ENCODE measurements at regions not wholly inside any gene's neighbourhood (a gene's known extent, or its start where the extent isn't known, plus 50 kb on each side); places are given as distances from the start of the nearest gene placed in this dataset.

- TF ChIP-seq, protein P1, sequence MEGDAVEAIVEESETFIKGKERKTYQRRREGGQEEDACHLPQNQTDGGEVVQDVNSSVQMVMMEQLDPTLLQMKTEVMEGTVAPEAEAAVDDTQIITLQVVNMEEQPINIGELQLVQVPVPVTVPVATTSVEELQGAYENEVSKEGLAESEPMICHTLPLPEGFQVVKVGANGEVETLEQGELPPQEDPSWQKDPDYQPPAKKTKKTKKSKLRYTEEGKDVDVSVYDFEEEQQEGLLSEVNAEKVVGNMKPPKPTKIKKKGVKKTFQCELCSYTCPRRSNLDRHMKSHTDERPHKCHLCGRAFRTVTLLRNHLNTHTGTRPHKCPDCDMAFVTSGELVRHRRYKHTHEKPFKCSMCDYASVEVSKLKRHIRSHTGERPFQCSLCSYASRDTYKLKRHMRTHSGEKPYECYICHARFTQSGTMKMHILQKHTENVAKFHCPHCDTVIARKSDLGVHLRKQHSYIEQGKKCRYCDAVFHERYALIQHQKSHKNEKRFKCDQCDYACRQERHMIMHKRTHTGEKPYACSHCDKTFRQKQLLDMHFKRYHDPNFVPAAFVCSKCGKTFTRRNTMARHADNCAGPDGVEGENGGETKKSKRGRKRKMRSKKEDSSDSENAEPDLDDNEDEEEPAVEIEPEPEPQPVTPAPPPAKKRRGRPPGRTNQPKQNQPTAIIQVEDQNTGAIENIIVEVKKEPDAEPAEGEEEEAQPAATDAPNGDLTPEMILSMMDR (conservative IDR thresholded peaks at IDR 0.05; ENCODE audit: low read length), result no peak
- TF ChIP-seq EZH2phosphoT487 (IDR thresholded peaks at IDR 0.05; ENCODE audit: borderline replicate concordance, low read depth, low read length), result no peak
- ChIA-PET CTCF (ENCODE audit: unreplicated experiment) (no interaction called here), POLR2A (no interaction called here)
- H3K9me2 ChIP-seq (ENCODE audit: insufficient read depth, low read length), result no peaks in the 10 kb centered on the region
- no peaks in the 10 kb centered on the region for H4K20me1 ChIP-seq (ENCODE audit: insufficient read depth, low read length)
- no peak overlapping the region for H2AFZ ChIP-seq (ENCODE audit: low read length)
- BruUV-seq (replicated peaks), result no TSS peak
- no peak overlapping the region for H3K27ac ChIP-seq (ENCODE audit: low read depth, low read length, poor library complexity, severe bottlenecking)
- no peaks in the 10 kb centered on the region for H3K79me2 ChIP-seq (ENCODE audit: insufficient read depth, low read depth, low read length)
- no peaks in the 10 kb centered on the region for H3K9me3 ChIP-seq (ENCODE audit: low read length)
- no peaks in the 10 kb centered on the region for H3K36me3 ChIP-seq (ENCODE audit: insufficient read depth, low read length)
- no peak for DNase-seq (ENCODE audit: low spot score)
- H3K4me3 ChIP-seq (ENCODE audit: low read depth, low read length, poor library complexity, severe bottlenecking), result no peak overlapping the region
- H3K4me1 ChIP-seq (ENCODE audit: insufficient read depth, low read length, poor library complexity, severe bottlenecking), result no peaks in the 10 kb centered on the region
- no peak overlapping the region for H3K4me2 ChIP-seq (ENCODE audit: low read length)
- intact Hi-C loops (cut with micrococcal nuclease; ENCODE audit: unreplicated experiment), result no loop called here
These were observed 588.3 kb upstream of the LMCD1 start for GRCh38 chr3:7913283-7913682.

- ChIA-PET CTCF (ENCODE audit: unreplicated experiment) (no interaction called here), POLR2A (no interaction called here)
- DNase-seq (ENCODE audit: low spot score), result no peak
- TF ChIP-seq, protein P1 (conservative IDR thresholded peaks at IDR 0.05; ENCODE audit: low read length), result no peak
- TF ChIP-seq EZH2phosphoT487 (IDR thresholded peaks at IDR 0.05; ENCODE audit: borderline replicate concordance, low read depth, low read length), result no peak
- intact Hi-C loops (cut with micrococcal nuclease; ENCODE audit: unreplicated experiment), result no loop called here
- Histone ChIP-seq H3K9me2 (ENCODE audit: insufficient read depth, low read length) (no peaks in the 10 kb centered on the region), H3K4me2 (ENCODE audit: low read length) (no peak overlapping the region), H3K4me3 (ENCODE audit: low read depth, low read length, poor library complexity, severe bottlenecking) (no peak overlapping the region), H4K20me1 (ENCODE audit: insufficient read depth, low read length) (no peaks in the 10 kb centered on the region), H3K27ac (ENCODE audit: low read depth, low read length, poor library complexity, severe bottlenecking) (no peak overlapping the region), H3K36me3 (ENCODE audit: insufficient read depth, low read length) (no peaks in the 10 kb centered on the region), H3K4me1 (ENCODE audit: insufficient read depth, low read length, poor library complexity, severe bottlenecking) (no peaks in the 10 kb centered on the region), H2AFZ (ENCODE audit: low read length) (no peak overlapping the region), H3K9me3 (ENCODE audit: low read length) (no peaks in the 10 kb centered on the region), H3K79me2 (ENCODE audit: insufficient read depth, low read depth, low read length) (no peaks in the 10 kb centered on the region)
- no TSS peak for BruUV-seq (replicated peaks)
These were observed 586.3 kb upstream of the LMCD1 start for GRCh38 chr3:7915356-7915755.

GRCh38 chr3:7917443-7918151, 584.0 kb upstream of the LMCD1 start:
- no TSS peak for BruUV-seq (replicated peaks)
- Histone ChIP-seq H3K9me3 (ENCODE audit: low read length) (no peaks in the 10 kb centered on the region), H2AFZ (ENCODE audit: low read length) (no peak overlapping the region), H4K20me1 (ENCODE audit: insufficient read depth, low read length) (no peaks in the 10 kb centered on the region), H3K4me1 (ENCODE audit: insufficient read depth, low read length, poor library complexity, severe bottlenecking) (no peaks in the 10 kb centered on the region), H3K27ac (ENCODE audit: low read depth, low read length, poor library complexity, severe bottlenecking) (no peak overlapping the region), H3K4me3 (ENCODE audit: low read depth, low read length, poor library complexity, severe bottlenecking) (no peak overlapping the region), H3K9me2 (ENCODE audit: insufficient read depth, low read length) (no peaks in the 10 kb centered on the region), H3K4me2 (ENCODE audit: low read length) (no peak overlapping the region), H3K36me3 (ENCODE audit: insufficient read depth, low read length) (no peaks in the 10 kb centered on the region), H3K79me2 (ENCODE audit: insufficient read depth, low read depth, low read length) (no peaks in the 10 kb centered on the region)
- POLR2A ChIA-PET, result no interaction called here
- CTCF ChIA-PET (ENCODE audit: unreplicated experiment), result no interaction called here
- intact Hi-C loops (cut with micrococcal nuclease; ENCODE audit: unreplicated experiment), result no loop called here
- no peak for DNase-seq (ENCODE audit: low spot score)
- no peak for TF ChIP-seq EZH2phosphoT487 (IDR thresholded peaks at IDR 0.05; ENCODE audit: borderline replicate concordance, low read depth, low read length)
- TF ChIP-seq, protein P1 (conservative IDR thresholded peaks at IDR 0.05; ENCODE audit: low read length), result no peak

All from OCI-LY7 (cell line).